ENCODE measurements at regions not wholly inside any gene's neighbourhood (a gene's known extent, or its start where the extent isn't known, plus 50 kb on each side); places are given as distances from the start of the nearest gene placed in this dataset.
"Not testable (repeated sequence)": the region's sequence is repeated elsewhere in the genome, so short reads cannot be mapped to it uniquely, and the experiment has no call there.

DNA sequence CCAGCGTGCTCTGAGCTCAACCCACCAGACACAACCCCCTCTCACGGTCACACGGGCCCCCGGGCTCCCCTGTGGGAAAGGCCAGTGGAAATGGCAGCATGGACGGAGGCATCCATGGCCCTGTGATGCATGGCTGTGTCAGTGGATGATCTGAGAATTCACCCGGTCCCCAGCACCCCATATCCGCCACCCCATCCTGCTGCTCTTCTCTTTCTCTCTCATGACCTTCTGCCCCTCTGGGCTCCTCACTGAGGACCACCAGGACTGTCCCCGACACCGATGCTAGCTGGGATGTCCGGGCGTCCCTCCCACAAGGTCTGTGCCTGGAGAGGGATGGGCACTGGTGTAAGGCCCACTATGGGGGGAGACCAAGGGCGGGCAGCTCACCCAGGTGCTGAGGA lies 282.2 kb downstream of the ADGRD1 start:
- Histone ChIP-seq H3K36me3 (replicated peaks in 1 of 2; ENCODE audit: insufficient read depth in 1 of 2, low read depth in 2 of 2) (no peaks in the 10 kb centered on the region), H3K27me3 (peaks cover 0 to 5% of the 10 kb centered on the region in 2 donors), H3K4me3 (no peak overlapping the region), H3K9me3 (no peaks in the 10 kb centered on the region), H3K27ac (peak overlapping the region in 1 of 4 donors; percentile 4), H3K4me1 (peaks cover 6% of the 10 kb centered on the region)
- no peak for DNase-seq
- intact Hi-C loops (cut with DNase I), result no loop called here
- WGBS, 2 donors, result 71 to 82% methylated on average over 5 to 12 of the region's 12 CpGs
- ATAC-seq, result no peak
- no peak for TF ChIP-seq POLR2A (IDR thresholded peaks at IDR 0.05)
- TF ChIP-seq, protein P1, sequence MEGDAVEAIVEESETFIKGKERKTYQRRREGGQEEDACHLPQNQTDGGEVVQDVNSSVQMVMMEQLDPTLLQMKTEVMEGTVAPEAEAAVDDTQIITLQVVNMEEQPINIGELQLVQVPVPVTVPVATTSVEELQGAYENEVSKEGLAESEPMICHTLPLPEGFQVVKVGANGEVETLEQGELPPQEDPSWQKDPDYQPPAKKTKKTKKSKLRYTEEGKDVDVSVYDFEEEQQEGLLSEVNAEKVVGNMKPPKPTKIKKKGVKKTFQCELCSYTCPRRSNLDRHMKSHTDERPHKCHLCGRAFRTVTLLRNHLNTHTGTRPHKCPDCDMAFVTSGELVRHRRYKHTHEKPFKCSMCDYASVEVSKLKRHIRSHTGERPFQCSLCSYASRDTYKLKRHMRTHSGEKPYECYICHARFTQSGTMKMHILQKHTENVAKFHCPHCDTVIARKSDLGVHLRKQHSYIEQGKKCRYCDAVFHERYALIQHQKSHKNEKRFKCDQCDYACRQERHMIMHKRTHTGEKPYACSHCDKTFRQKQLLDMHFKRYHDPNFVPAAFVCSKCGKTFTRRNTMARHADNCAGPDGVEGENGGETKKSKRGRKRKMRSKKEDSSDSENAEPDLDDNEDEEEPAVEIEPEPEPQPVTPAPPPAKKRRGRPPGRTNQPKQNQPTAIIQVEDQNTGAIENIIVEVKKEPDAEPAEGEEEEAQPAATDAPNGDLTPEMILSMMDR (IDR thresholded peaks at IDR 0.05), result no peak

DNA sequence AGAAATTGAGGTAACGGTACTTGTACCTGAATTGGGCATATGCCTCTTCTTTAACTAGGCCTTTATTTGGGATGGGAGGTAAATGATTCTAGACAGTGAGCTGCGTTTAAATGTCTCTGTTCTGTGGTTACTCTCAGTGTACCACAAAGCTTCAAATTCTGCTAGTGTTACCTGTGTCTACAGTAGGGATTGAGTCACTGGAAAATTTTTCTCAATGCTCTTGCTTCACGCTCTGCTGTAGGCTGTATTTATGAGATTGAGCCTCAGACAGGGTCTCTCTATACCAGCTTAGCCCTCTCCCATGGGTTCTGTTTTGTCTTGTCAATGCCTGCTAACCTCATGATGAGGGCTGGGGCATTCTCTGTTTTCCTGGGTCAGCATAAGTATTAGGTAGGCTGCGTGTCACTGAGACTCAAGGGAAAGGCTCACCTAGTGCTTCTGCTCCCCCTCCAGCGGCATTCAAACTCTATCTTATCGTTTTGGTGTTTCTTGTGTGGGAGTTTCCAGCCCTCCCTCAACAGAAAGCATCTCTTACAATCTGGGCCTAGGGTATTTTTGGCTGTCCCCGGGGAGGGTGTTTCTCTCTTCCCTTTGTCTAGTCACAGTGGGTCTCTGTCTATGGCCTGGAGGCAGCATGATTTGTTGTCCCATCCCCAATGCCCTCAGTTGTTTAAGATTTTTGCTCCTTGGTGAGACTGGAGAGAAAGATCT lies 285.8 kb downstream of the ADGRD1 start:
- TF ChIP-seq POLR2A (IDR thresholded peaks at IDR 0.05), result no peak
- TF ChIP-seq, protein P1 (IDR thresholded peaks at IDR 0.05), result no peak
- ATAC-seq (no peak), DNase-seq (no peak)
- Histone ChIP-seq H3K9me3 (no peaks in the 10 kb centered on the region), H3K4me1 (peaks cover 6% of the 10 kb centered on the region), H3K36me3 (replicated peaks in 1 of 2; ENCODE audit: insufficient read depth in 1 of 2, low read depth in 2 of 2) (no peaks in the 10 kb centered on the region), H3K27ac (no peak overlapping the region), H3K4me3 (no peak overlapping the region), H3K27me3 (peaks cover 0 to 5% of the 10 kb centered on the region in 2 donors)
- WGBS, 2 donors, result 74 to 75% methylated on average over 7 of the region's 7 CpGs
- intact Hi-C loops (cut with DNase I), result no loop called here

DNA sequence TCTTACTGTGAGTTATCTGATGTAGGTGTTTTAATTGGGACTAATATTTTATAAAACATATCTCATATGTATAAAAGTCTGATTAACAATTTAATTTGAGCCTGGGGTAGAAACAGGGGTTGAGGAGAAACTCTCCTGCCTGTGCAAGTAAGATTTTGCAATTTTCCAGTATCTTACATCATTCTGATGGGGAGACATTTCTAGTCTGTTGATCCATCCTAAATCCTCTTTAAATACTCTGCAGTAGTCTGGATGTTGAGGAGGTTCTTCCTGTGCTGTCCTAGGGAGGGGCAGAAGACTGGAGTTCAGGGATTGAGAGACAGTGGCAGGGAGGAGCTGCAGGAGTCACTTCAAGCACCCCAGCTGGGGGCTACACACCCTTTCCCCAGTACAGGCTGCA lies 287.8 kb downstream of the ADGRD1 start:
- ATAC-seq, result no peak
- Histone ChIP-seq H3K27ac (no peak overlapping the region), H3K27me3 (peaks cover 0 to 5% of the 10 kb centered on the region in 2 donors), H3K4me1 (no peaks in the 10 kb centered on the region), H3K4me3 (no peak overlapping the region), H3K36me3 (replicated peaks in 1 of 2; ENCODE audit: insufficient read depth in 1 of 2, low read depth in 2 of 2) (no peaks in the 10 kb centered on the region), H3K9me3 (no peaks in the 10 kb centered on the region)
- intact Hi-C loops (cut with DNase I), result no loop called here
- TF ChIP-seq, protein P1 (IDR thresholded peaks at IDR 0.05), result no peak
- no peak for TF ChIP-seq POLR2A (IDR thresholded peaks at IDR 0.05)
- no peak for DNase-seq

DNA sequence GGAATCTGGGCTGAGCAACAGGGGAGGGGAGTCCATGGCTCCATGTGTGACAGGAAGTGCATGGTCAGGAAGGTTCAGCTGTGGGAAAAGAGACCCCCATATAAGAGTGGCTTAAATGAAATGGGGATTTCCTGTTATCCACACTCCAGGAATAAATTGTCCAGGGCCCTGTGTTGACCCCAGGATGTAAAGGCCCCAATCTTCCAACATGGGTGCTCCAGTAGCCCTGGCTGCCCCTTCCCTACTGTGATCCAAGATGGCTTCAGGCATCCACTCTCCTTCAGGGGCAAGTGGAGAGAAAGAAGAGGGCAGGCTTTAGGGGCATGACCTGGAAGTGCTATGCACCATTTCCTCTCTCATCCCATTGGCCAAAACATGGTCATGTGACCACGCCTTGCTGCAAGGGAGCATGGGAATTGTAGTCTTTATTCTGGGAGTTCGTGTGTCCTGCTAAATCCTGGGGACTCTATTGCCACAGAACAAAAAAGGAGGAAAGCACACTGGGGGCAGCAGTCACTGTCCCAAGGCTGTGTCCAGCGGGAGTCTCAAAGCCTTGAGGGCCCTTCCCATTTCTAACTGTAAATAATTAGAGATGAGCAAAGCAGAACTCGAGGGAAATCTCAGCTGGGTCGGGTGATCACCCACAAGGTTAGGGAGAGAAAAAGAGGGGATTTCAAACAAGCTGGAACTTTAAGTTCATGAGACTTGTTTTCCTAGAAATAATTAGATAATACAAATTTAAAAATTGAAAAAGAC lies 289.2 kb downstream of the ADGRD1 start:
- TF ChIP-seq, protein P1 (IDR thresholded peaks at IDR 0.05), result no peak
- no peak for TF ChIP-seq POLR2A (IDR thresholded peaks at IDR 0.05)
- Histone ChIP-seq H3K9me3 (no peaks in the 10 kb centered on the region), H3K4me3 (no peak overlapping the region), H3K4me1 (no peaks in the 10 kb centered on the region), H3K27me3 (no peaks in the 10 kb centered on the region), H3K36me3 (replicated peaks in 1 of 2; ENCODE audit: insufficient read depth in 1 of 2, low read depth in 2 of 2) (no peaks in the 10 kb centered on the region), H3K27ac (no peak overlapping the region)
- DNase-seq, result no peak
- 73% methylated on average over 5 of the region's 5 CpGs for WGBS, 2 donors
- ATAC-seq, result no peak
- intact Hi-C loops (cut with DNase I), result no loop called here

DNA sequence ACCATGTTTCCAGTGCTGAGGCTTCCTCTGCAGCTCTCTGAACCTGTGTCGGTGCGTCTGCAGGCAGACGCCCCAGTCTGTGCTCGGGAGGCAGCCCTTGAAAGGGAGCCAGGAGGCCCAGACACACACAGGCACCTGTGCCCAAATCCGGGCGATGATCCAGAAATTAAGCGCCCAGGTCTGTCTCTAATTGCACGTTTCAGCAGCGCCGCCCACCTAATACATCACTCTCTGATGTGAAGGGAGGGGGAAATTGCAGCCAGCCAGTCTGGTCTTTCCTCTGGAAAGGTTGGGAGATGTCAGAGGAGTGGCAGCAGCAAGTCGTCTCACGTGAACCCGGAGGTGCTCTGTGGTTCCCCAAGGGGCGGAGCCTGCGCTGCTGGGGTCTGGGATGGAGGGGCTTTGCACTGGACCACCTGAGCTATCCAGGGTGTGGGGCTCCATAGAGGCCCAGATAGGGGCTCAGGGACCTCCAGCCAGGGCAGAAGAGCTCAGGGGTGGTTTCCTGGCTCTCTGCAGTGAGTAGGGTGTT lies 290.5 kb downstream of the ADGRD1 start:
- DNase-seq; H3K4me3 ChIP-seq; H3K27ac ChIP-seq; H3K9me3 ChIP-seq; intact Hi-C loops (cut with DNase I); H3K36me3 ChIP-seq (replicated peaks in 1 of 2; ENCODE audit: insufficient read depth in 1 of 2, low read depth in 2 of 2); H3K4me1 ChIP-seq; H3K27me3 ChIP-seq: not testable (repeated sequence)
- WGBS, 2 donors, result 60% methylated on average over 1 of the region's 15 CpGs; no CpG with 5 or more reads in 1 of the 2 donors
- peak; percentile 42 for ATAC-seq

DNA sequence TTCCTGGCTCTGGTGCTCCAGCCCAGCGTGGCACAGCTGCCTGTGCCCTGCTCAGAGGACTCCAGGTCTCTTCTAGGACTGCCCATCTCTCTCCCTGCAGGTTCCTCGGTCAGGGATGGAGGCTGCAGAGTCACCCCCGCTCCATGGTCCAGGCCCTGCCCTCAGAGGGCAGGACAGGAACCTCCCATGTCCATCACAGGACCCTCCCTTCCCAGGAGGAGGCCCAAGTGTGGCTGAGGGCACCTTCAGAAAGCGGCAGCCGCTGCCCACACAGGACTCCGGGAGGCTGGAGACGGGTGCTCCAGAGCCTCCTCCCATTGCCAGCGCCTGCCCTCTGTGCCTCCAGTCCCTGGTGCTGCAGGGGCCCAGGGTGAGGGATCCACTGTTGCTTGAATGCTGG lies 291.5 kb downstream of the ADGRD1 start:
- 69% methylated on average over 6 of the region's 8 CpGs; no CpG with 5 or more reads in 1 of the 2 donors for WGBS, 2 donors
- H3K4me3 ChIP-seq; intact Hi-C loops (cut with DNase I); H3K4me1 ChIP-seq; DNase-seq; H3K9me3 ChIP-seq; ATAC-seq; H3K27me3 ChIP-seq; H3K36me3 ChIP-seq (replicated peaks in 1 of 2; ENCODE audit: insufficient read depth in 1 of 2, low read depth in 2 of 2); H3K27ac ChIP-seq: not testable (repeated sequence)
